GM19239 (cell line): ENCODE measurements at regions not wholly inside any gene's neighbourhood (a gene's known extent, or its start where the extent isn't known, plus 50 kb on each side); places are given as distances from the start of the nearest gene placed in this dataset.
"Not testable (repeated sequence)": the region's sequence is repeated elsewhere in the genome, so short reads cannot be mapped to it uniquely, and the experiment has no call there.

Experiments
- DNase-seq: peaks from one replicate; pipeline ENCODE4 v3.0.0; 2011; ENCODE audit warnings: low spot score; ENCODE audit not compliant: insufficient read length
- FAIRE-seq: peaks from 2 replicates; lab custom pipeline; 2011; peaks lifted over from hg19 to GRCh38; lab: Jason Lieb, UNC

GRCh38 chr16:52976539-52977167 lies 76.0 kb downstream of the CHD9NB start:
- FAIRE-seq, result no peak
- peak; percentile 24 for DNase-seq

- DNase-seq, result no peak
- FAIRE-seq, result no peak
These were observed 85.0 kb downstream of the CHD9NB start for GRCh38 chr16:52967744-52968143.

GRCh38 chr16:52964290-52964689 lies 88.4 kb downstream of the CHD9NB start:
- DNase-seq (no peak), FAIRE-seq (no peak)

- DNase-seq, result no peak
- FAIRE-seq, result no peak
These were observed 88.8 kb downstream of the CHD9NB start for GRCh38 chr16:52963855-52964242.

GRCh38 chr16:52963212-52963854 lies 89.4 kb downstream of the CHD9NB start:
- DNase-seq (no peak), FAIRE-seq (no peak)

- FAIRE-seq (no peak), DNase-seq (no peak)
These were observed 93.7 kb downstream of the CHD9NB start for GRCh38 chr16:52958951-52959350.

- DNase-seq (no peak), FAIRE-seq (no peak)
These were observed 95.5 kb downstream of the CHD9NB start for GRCh38 chr16:52957199-52957598.

GRCh38 chr16:52956044-52956443 lies 96.7 kb downstream of the CHD9NB start:
- FAIRE-seq, result no peak
- DNase-seq, result no peak

GRCh38 chr16:52953215-52953614 lies 99.5 kb downstream of the CHD9NB start:
- FAIRE-seq, result no peak
- no peak for DNase-seq

- no peak for FAIRE-seq
- no peak for DNase-seq
These were observed 103.8 kb downstream of the CHD9NB start for GRCh38 chr16:52948946-52949345.

GRCh38 chr16:52932321-52932720 lies 120.4 kb downstream of the CHD9NB start:
- DNase-seq (no peak), FAIRE-seq (no peak)

- no peak for FAIRE-seq
- DNase-seq, result no peak
These were observed 123.0 kb downstream of the CHD9NB start for GRCh38 chr16:52929478-52930400.

- DNase-seq (no peak), FAIRE-seq (no peak)
These were observed 123.7 kb downstream of the CHD9NB start for GRCh38 chr16:52928955-52929354.

- DNase-seq, result no peak
- no peak for FAIRE-seq
These were observed 127.6 kb downstream of the CHD9NB start for GRCh38 chr16:52925143-52925542.

GRCh38 chr16:52924162-52924561 lies 128.5 kb downstream of the CHD9NB start:
- FAIRE-seq (no peak), DNase-seq (no peak)

- FAIRE-seq (no peak), DNase-seq (no peak)
These were observed 131.6 kb downstream of the CHD9NB start for GRCh38 chr16:52921104-52921503.

- DNase-seq (no peak), FAIRE-seq (no peak)
These were observed 132.4 kb downstream of the CHD9NB start for GRCh38 chr16:52920331-52920730.

GRCh38 chr16:52914428-52914827 lies 138.3 kb downstream of the CHD9NB start:
- no peak for DNase-seq
- no peak for FAIRE-seq

GRCh38 chr16:52912565-52913173 lies 140.0 kb downstream of the CHD9NB start:
- FAIRE-seq (peak; percentile 86), DNase-seq (peak; percentile 31)

- FAIRE-seq, DNase-seq: not testable (repeated sequence)
These were observed 144.6 kb downstream of the CHD9NB start for GRCh38 chr16:52908057-52908456.

- DNase-seq, result no peak
- FAIRE-seq, result no peak
These were observed 146.4 kb downstream of the CHD9NB start for GRCh38 chr16:52906281-52906680.
